ENCODE measurements at regions not wholly inside any gene's neighbourhood (a gene's known extent, or its start where the extent isn't known, plus 50 kb on each side); places are given as distances from the start of the nearest gene placed in this dataset.

DNA sequence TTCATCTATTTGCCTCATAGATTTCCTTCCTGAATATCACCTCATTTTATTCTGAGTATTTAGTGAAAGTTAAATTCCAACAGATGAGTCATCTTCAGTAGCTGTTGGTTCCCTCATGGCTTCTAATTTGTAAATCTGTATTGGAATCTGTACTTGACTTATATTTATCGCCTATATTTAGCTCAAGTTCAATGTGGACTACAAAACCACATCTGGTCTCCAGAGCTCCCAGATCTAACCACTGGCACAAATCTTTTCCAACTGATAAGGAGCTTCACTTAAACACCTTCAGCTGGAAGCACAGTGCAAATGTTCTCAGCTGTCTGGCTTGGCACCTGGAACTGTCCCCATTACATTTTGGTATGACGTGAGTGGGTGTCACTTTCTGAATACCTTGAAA, 82.8 kb upstream of the DSEL start:
- WGBS, 2 experiments (ENCODE audit: extremely low coverage in 1 of 2, insufficient coverage in 1 of 2, insufficient read length in 1 of 2, insufficient replicate concordance in 2 of 2, low coverage in 1 of 2, low lambda C conversion rate in 2 of 2, missing lambda C conversion rate in 1 of 2) = 91% methylated on average over 2 of the region's 2 CpGs; no CpG with 5 or more reads in 1 of the 2 experiments
- Histone ChIP-seq H2BK5ac (ENCODE audit: low read depth, low read length) (no peak overlapping the region), H4K5ac (ENCODE audit: insufficient read length, low read depth, low read length) (no peak overlapping the region), H3K79me1 (ENCODE audit: low read depth, low read length) (no peaks in the 10 kb centered on the region), H3K9ac (replicated peaks in 1 of 4; ENCODE audit: extremely low read depth in 1 of 4, low read depth in 3 of 4, low read length in 3 of 4) (no peak overlapping the region), H3K79me2 (ENCODE audit: control insufficient read depth in 1 of 2, insufficient read depth in 2 of 2, low read length in 2 of 2) (no peaks in the 10 kb centered on the region), H2AFZ (ENCODE audit: low read length) (no peak overlapping the region), H2AK5ac (ENCODE audit: low read depth, low read length) (no peak overlapping the region), H2BK12ac (ENCODE audit: low read depth, low read length) (no peak overlapping the region), H3K23me2 (ENCODE audit: low read depth, low read length) (no peaks in the 10 kb centered on the region), H3K14ac (ENCODE audit: insufficient read length) (no peak overlapping the region), H3K27me3 (replicated peaks in 1 of 4; ENCODE audit: control insufficient read depth in 3 of 4, extremely low read depth in 1 of 4, insufficient read depth in 3 of 4, low read length in 3 of 4) (no peaks in the 10 kb centered on the region), H3K18ac (ENCODE audit: extremely low read depth, low read length) (no peak overlapping the region), H3K9me3 (ENCODE audit: insufficient read depth in 2 of 2, low read depth in 1 of 2, low read length in 1 of 2) (peaks cover 16 to 18% of the 10 kb centered on the region in 2 experiments), H4K20me1 (replicated peaks in 1 of 2; ENCODE audit: control insufficient read depth in 1 of 2, insufficient read depth in 2 of 2, low read length in 2 of 2) (no peaks in the 10 kb centered on the region), H2BK120ac (replicated peaks; ENCODE audit: low read depth, low read length) (no peak overlapping the region), H3K4me1 (replicated peaks in 1 of 4; ENCODE audit: control insufficient read depth in 3 of 4, insufficient read depth in 4 of 4, low read length in 3 of 4) (no peaks in the 10 kb centered on the region; a peak in 1 of 7 replicates), H3K56ac (replicated peaks; ENCODE audit: insufficient read length, low read depth, low read length) (no peak overlapping the region), H3K23ac (ENCODE audit: insufficient read length) (no peak overlapping the region), H2BK20ac (ENCODE audit: low read length) (no peak overlapping the region), H4K91ac (replicated peaks; ENCODE audit: insufficient read length, low read length) (no peak overlapping the region), H3K4me3 (ENCODE audit: extremely low read depth in 1 of 4, insufficient read depth in 2 of 4, low read depth in 3 of 4, low read length in 4 of 4) (no peak overlapping the region), H2BK15ac (ENCODE audit: low read length) (no peak overlapping the region), H3K27ac (ENCODE audit: low read depth, low read length) (no peak overlapping the region), H3K4ac (replicated peaks; ENCODE audit: insufficient read length, low read depth, low read length) (no peak overlapping the region), H3K4me2 (ENCODE audit: insufficient read depth in 1 of 2, low read depth in 2 of 2, low read length in 2 of 2) (no peak overlapping the region), H3K36me3 (ENCODE audit: control insufficient read depth in 2 of 4, insufficient read depth in 4 of 4, low read length in 3 of 4) (peaks cover 0 to 3% (median 0%) of the 10 kb centered on the region in 4 experiments; a peak in 2 of 8 replicates), H4K8ac (ENCODE audit: extremely low read depth, insufficient read depth, low read length) (no peak overlapping the region)
- no peak for DNase-seq (ENCODE audit: low read depth in 1 of 2, low spot score in 2 of 2)
- FAIRE-seq = no peak
- CTCF ChIA-PET (ENCODE audit: partially characterized antibody) = no interaction called here
- POLR2A ChIA-PET (ENCODE audit: partially characterized antibody) = no interaction called here
- TF ChIP-seq EZH2 (IDR thresholded peaks at IDR 0.05; ENCODE audit: low read depth, low read length, severe bottlenecking) = no peak
- no peak for TF ChIP-seq CHD1 (IDR thresholded peaks at IDR 0.05; ENCODE audit: low read depth, low read length)
- no peak for TF ChIP-seq SAP30 (IDR thresholded peaks at IDR 0.05; ENCODE audit: insufficient read depth, insufficient replicate concordance, low read length)
- TF ChIP-seq CHD2 (IDR thresholded peaks at IDR 0.05; ENCODE audit: low read length) = no peak
